Liver (tissue), 8 donors: ENCODE measurements at regions not wholly inside any gene's neighbourhood (a gene's known extent, or its start where the extent isn't known, plus 50 kb on each side); places are given as distances from the start of the nearest gene placed in this dataset.

Experiments
- DNase-seq: peaks from one replicate; pipeline ENCODE4 v3.0.0-alpha.2; 2017; ENCODE audit warnings: low spot score
- H3K27ac ChIP-seq, 2 donors: one replicate each; pipeline ENCODE4 v1.7.0; 2013; ENCODE audit warnings: inconsistent platforms in 2 of 2, low read length in 2 of 2, control low read depth in 1 of 2, low read depth in 1 of 2, mild to moderate bottlenecking in 1 of 2
- H3K27me3 ChIP-seq, 4 donors: one replicate each; pipeline versions ENCODE4 v1.6.1 to v1.7.0; 2013; ENCODE audit warnings: low read length in 3 of 4, inconsistent platforms in 1 of 4, mild to moderate bottlenecking in 1 of 4, moderate library complexity in 1 of 4; ENCODE audit not compliant: control insufficient read depth in 4 of 4, insufficient read depth in 4 of 4
- H3K36me3 ChIP-seq, 4 donors: one replicate each; pipeline versions ENCODE4 v1.6.1 to v1.7.0; 2013; ENCODE audit warnings: low read length in 3 of 4, mild to moderate bottlenecking in 3 of 4, low read depth in 1 of 4, moderate library complexity in 1 of 4; ENCODE audit not compliant: control insufficient read depth in 4 of 4, insufficient read depth in 3 of 4
- H3K4me1 ChIP-seq, 4 donors: one replicate each; pipeline versions ENCODE4 v1.6.1 to v1.7.0; 2013; ENCODE audit warnings: low read length in 3 of 4, mild to moderate bottlenecking in 3 of 4, moderate library complexity in 1 of 4; ENCODE audit not compliant: control insufficient read depth in 4 of 4, insufficient read depth in 4 of 4
- H3K4me3 ChIP-seq, 3 donors: one replicate each; pipeline versions ENCODE4 v1.6.1 to v1.7.0; 2013; ENCODE audit warnings: low read length in 3 of 3, control low read depth in 1 of 3, low read depth in 1 of 3, mild to moderate bottlenecking in 1 of 3
- H3K9ac ChIP-seq, 2 donors: one replicate each; pipeline ENCODE4 v1.7.0; 2013; ENCODE audit warnings: low read length in 2 of 2, mild to moderate bottlenecking in 2 of 2, moderate library complexity in 2 of 2, control low read depth in 1 of 2, low read depth in 1 of 2
- H3K9me3 ChIP-seq, 4 donors: one replicate each; pipeline versions ENCODE4 v1.6.1 to v1.7.0; 2013; ENCODE audit warnings: low read length in 3 of 4; ENCODE audit not compliant: control insufficient read depth in 4 of 4
- ATF3 ChIP-seq: IDR thresholded peaks from 2 replicates; pipeline ENCODE4 v1.6.1; 2016; ENCODE audit warnings: antibody characterized with exemption
- CTCF ChIP-seq: fragments of 150-350 bp; IDR thresholded peaks from 2 replicates; pipeline ENCODE4 v1.5.1; 2017; ENCODE audit warnings: improper control_type of control experiment, low read depth, low read length; ENCODE audit not compliant: missing input control
- EGR1 ChIP-seq, 2 donors: IDR thresholded peaks; 2 replicates each; pipeline ENCODE4 v1.6.1; 2016 to 2018; ENCODE audit warnings: antibody characterized with exemption in 2 of 2, low read depth in 2 of 2
- FOXA1 ChIP-seq: IDR thresholded peaks from 2 replicates; pipeline ENCODE4 v1.6.1; 2016; ENCODE audit warnings: antibody characterized with exemption
- FOXA2 ChIP-seq: IDR thresholded peaks from 2 replicates; pipeline ENCODE4 v1.6.1; 2016; ENCODE audit warnings: antibody characterized with exemption
- GABPA ChIP-seq, 2 donors: IDR thresholded peaks in 1 of 2; conservative IDR thresholded peaks in 1 of 2; 2 replicates each; pipeline ENCODE4 v1.6.1; 2016; ENCODE audit warnings: antibody characterized with exemption in 2 of 2, mild to moderate bottlenecking in 1 of 2, moderate library complexity in 1 of 2
- HNF4A ChIP-seq, 2 donors: conservative IDR thresholded peaks; 2 replicates each; pipeline ENCODE4 v1.6.1; 2016; ENCODE audit warnings: antibody characterized with exemption in 2 of 2, mild to moderate bottlenecking in 2 of 2
- HNF4G ChIP-seq: IDR thresholded peaks from 2 replicates; pipeline ENCODE4 v1.6.1; 2016; ENCODE audit warnings: antibody characterized with exemption
- JUND ChIP-seq, 2 donors: IDR thresholded peaks; 2 replicates each; pipeline ENCODE4 v1.6.1; 2016; ENCODE audit warnings: antibody characterized with exemption in 2 of 2
- MAX ChIP-seq: IDR thresholded peaks from 2 replicates; pipeline ENCODE4 v1.6.1; 2016; ENCODE audit warnings: antibody characterized with exemption
- NR2F2 ChIP-seq: IDR thresholded peaks from 2 replicates; pipeline ENCODE4 v1.6.1; 2016; ENCODE audit warnings: antibody characterized with exemption
- RAD21 ChIP-seq, 2 donors: IDR thresholded peaks; 2 replicates each; pipeline ENCODE4 v1.6.1; 2016; ENCODE audit warnings: antibody characterized with exemption in 2 of 2, mild to moderate bottlenecking in 2 of 2
- REST ChIP-seq: IDR thresholded peaks from 2 replicates; pipeline ENCODE4 v1.6.1; 2016; ENCODE audit warnings: antibody characterized with exemption, mild to moderate bottlenecking
- RXRA ChIP-seq, 2 donors: IDR thresholded peaks; 2 replicates each; pipeline ENCODE4 v1.6.1; 2017 to 2018; ENCODE audit warnings: antibody characterized with exemption in 2 of 2, mild to moderate bottlenecking in 1 of 2
- SP1 ChIP-seq: IDR thresholded peaks from 2 replicates; pipeline ENCODE4 v1.6.1; 2018; ENCODE audit warnings: antibody characterized with exemption, mild to moderate bottlenecking
- TAF1 ChIP-seq: conservative IDR thresholded peaks from 2 replicates; pipeline ENCODE4 v1.6.1; 2016; ENCODE audit warnings: antibody characterized with exemption, mild to moderate bottlenecking
- YY1 ChIP-seq: IDR thresholded peaks from 2 replicates; pipeline ENCODE4 v1.6.1; 2016; ENCODE audit warnings: antibody characterized with exemption, mild to moderate bottlenecking
- ZBTB33 ChIP-seq: IDR thresholded peaks from 2 replicates; pipeline ENCODE4 v1.6.1; 2016; ENCODE audit warnings: antibody characterized with exemption
- WGBS: extraction: QIAGEN DNeasy Blood & Tissue Kit; methylation state at CpG from one replicate; pipeline ENCODE4 v1.1.7; 2013; 5-methylcytosine and 5-hydroxymethylcytosine counted together
- donor health status: healthy.
- donor health status: healthy.
- donor health status: healthy.
- donor health status: healthy.
- donor health status: healthy.

- no peaks in the 10 kb centered on the region for H3K36me3 ChIP-seq
- DNase-seq = no peak
- H3K4me3 ChIP-seq = peak overlapping the region; percentile 43 to 56 (median 56)
- peaks cover 0 to 56% (median 29%) of the 10 kb centered on the region in 4 donors for H3K4me1 ChIP-seq
- H3K27ac ChIP-seq = peak overlapping the region; percentile 53 to 82
- H3K9ac ChIP-seq = peak overlapping the region in 1 of 2 donors; percentile 57
- no peaks in the 10 kb centered on the region for H3K9me3 ChIP-seq
- peak; percentile 73 for TF ChIP-seq SP1
- peak; percentile 83 for TF ChIP-seq TAF1
- TF ChIP-seq NR2F2 = no peak
- peak; percentile 70 to 79 for TF ChIP-seq RXRA (IDR thresholded peaks at IDR 0.05)
- peak; percentile 29 for TF ChIP-seq CTCF
- peak; percentile 70 for TF ChIP-seq HNF4G
- TF ChIP-seq EGR1 (IDR thresholded peaks at IDR 0.05; ENCODE audit: low read depth in 2 of 2) = peak in 1 of 2 donors; percentile 9
- peak; percentile 70 for TF ChIP-seq MAX
- peak; percentile 67 for TF ChIP-seq ZBTB33
- TF ChIP-seq YY1 = peak; percentile 46
- peak; percentile 43 to 65 for TF ChIP-seq RAD21 (IDR thresholded peaks at IDR 0.05)
- TF ChIP-seq REST = peak; percentile 76
- peak; percentile 90 to 91 for TF ChIP-seq HNF4A (conservative IDR thresholded peaks at IDR 0.05)
- peak; percentile 72 for TF ChIP-seq ATF3
- no peak for TF ChIP-seq FOXA1
- no peak for TF ChIP-seq GABPA (IDR thresholded peaks at IDR 0.05 in 1 of 2, conservative IDR thresholded peaks at IDR 0.05 in 1 of 2)
- TF ChIP-seq FOXA2 = peak; percentile 59
- peak; percentile 40 to 78 for TF ChIP-seq JUND (IDR thresholded peaks at IDR 0.05)
- no peaks in the 10 kb centered on the region for H3K27me3 ChIP-seq
- 33% methylated on average over 6 of the region's 6 CpGs for WGBS
These were observed 88.9 kb upstream of the SOX5 start for GRCh38 chr12:24038211-24038997.
